Activated naive CD4-positive, alpha-beta T cell treated with anti-CD3 and anti-CD28 coated beads, Interleukin-2, amount 10 ng/mL, durations not matched to agents 7 days and 5 days (primary cell): ENCODE measurements at regions not wholly inside any gene's neighbourhood (a gene's known extent, or its start where the extent isn't known, plus 50 kb on each side); places are given as distances from the start of the nearest gene placed in this dataset.

Source experiments
- CTCF ChIA-PET: fragments of 350-600 bp; sonication (Branson Sonifier 250); formaldehyde crosslinking; loops from one replicate; lab custom pipeline; 2021; ENCODE audit warnings: antibody characterized with exemption; lab: Charles Lee
- DNase-seq: peaks from one replicate; pipeline ENCODE4 v3.0.0-alpha.2; 2020
- H3K27ac Mint-ChIP-seq: one replicate; pipeline ENCODE4 v1.8.0; 2021; ENCODE audit warnings: mild to moderate bottlenecking, moderate library complexity, mixed read lengths
- H3K27me3 Mint-ChIP-seq: one replicate; pipeline ENCODE4 v1.8.0; 2021; ENCODE audit warnings: mild to moderate bottlenecking, mixed read lengths
- H3K36me3 Mint-ChIP-seq: one replicate; pipeline ENCODE4 v1.8.0; 2021; ENCODE audit warnings: mixed read lengths
- H3K4me1 Mint-ChIP-seq: one replicate; pipeline ENCODE4 v1.8.0; 2021; ENCODE audit warnings: mixed read lengths
- H3K4me3 Mint-ChIP-seq: one replicate; pipeline ENCODE4 v1.8.0; 2021; ENCODE audit warnings: mild to moderate bottlenecking, moderate library complexity, mixed read lengths
- H3K9me3 Mint-ChIP-seq: one replicate; pipeline ENCODE4 v1.8.0; 2021; ENCODE audit warnings: mixed read lengths

GRCh38 chr2:3099860-3100234 lies 277.8 kb downstream of the EIPR1 start:
- CTCF ChIA-PET, result no interaction called here
- peaks cover 26% of the 10 kb centered on the region for H3K27me3 Mint-ChIP-seq
- H3K4me3 Mint-ChIP-seq, result no peak overlapping the region

DNA sequence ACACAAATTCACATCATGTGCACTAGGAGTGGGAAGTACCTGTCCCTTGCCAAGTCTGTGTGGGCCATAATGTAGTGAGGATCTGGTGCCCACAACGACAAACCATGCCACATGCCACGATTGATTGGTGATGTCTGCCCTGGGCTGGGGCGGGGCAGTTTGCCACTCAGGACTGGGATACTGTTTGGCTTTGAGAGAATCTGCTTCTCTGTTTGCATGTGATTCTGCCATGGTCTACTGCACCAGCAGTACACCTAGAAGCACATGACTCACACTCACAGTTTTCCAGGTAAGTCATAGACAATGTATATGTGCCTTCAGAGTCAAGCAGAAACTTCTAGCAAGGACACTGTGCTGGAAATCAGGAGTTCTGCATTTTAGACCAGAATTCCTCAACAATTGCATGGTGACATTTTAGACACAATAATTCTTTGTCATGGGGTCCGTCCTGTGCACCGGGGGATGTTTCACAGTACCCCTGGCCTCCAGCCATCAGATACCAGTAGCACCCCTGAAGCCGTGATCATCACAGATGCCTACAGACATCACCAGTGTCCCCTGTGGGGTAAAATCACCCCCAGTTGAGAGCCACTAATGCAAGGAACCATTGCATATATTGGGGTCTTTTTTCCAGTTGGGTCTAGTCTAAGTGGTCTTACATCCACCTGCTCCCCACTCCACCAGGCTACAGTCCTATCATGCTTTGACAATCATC lies 278.3 kb downstream of the EIPR1 start:
- Mint-ChIP-seq H3K27me3 (peaks cover 25% of the 10 kb centered on the region), H3K9me3 (no peaks in the 10 kb centered on the region), H3K27ac (no peak overlapping the region), H3K4me1 (no peaks in the 10 kb centered on the region), H3K4me3 (no peak overlapping the region), H3K36me3 (no peaks in the 10 kb centered on the region)
- DNase-seq, result no peak
- CTCF ChIA-PET, result no interaction called here

More at GRCh38 chr2:3099860-3100234, 277.8 kb downstream of the EIPR1 start:
- H3K4me1 Mint-ChIP-seq, result no peaks in the 10 kb centered on the region
- no peaks in the 10 kb centered on the region for H3K9me3 Mint-ChIP-seq
- DNase-seq, result no peak
- no peaks in the 10 kb centered on the region for H3K36me3 Mint-ChIP-seq
- no peak overlapping the region for H3K27ac Mint-ChIP-seq

- Mint-ChIP-seq H3K27ac (no peak overlapping the region), H3K36me3 (no peaks in the 10 kb centered on the region), H3K4me3 (no peak overlapping the region), H3K4me1 (no peaks in the 10 kb centered on the region), H3K9me3 (no peaks in the 10 kb centered on the region), H3K27me3 (peaks cover 21% of the 10 kb centered on the region)
- CTCF ChIA-PET, result no interaction called here
- DNase-seq, result no peak
Observed at GRCh38 chr2:3098231-3098630, 279.4 kb downstream of the EIPR1 start.

GRCh38 chr2:3097804-3098203 lies 279.8 kb downstream of the EIPR1 start:
- no peak overlapping the region for H3K27ac Mint-ChIP-seq
- H3K36me3 Mint-ChIP-seq, result no peaks in the 10 kb centered on the region
- no peak overlapping the region for H3K4me3 Mint-ChIP-seq
- H3K9me3 Mint-ChIP-seq, result no peaks in the 10 kb centered on the region
- H3K4me1 Mint-ChIP-seq, result no peaks in the 10 kb centered on the region
- CTCF ChIA-PET, result no interaction called here
- H3K27me3 Mint-ChIP-seq, result peaks cover 17% of the 10 kb centered on the region
- DNase-seq, result no peak

- H3K27me3 Mint-ChIP-seq, result peaks cover 7% of the 10 kb centered on the region
- H3K27ac Mint-ChIP-seq, result no peak overlapping the region
- no peak for DNase-seq
- H3K4me3 Mint-ChIP-seq, result no peak overlapping the region
- no peaks in the 10 kb centered on the region for H3K4me1 Mint-ChIP-seq
- no peaks in the 10 kb centered on the region for H3K9me3 Mint-ChIP-seq
- H3K36me3 Mint-ChIP-seq, result no peaks in the 10 kb centered on the region
- CTCF ChIA-PET, result no interaction called here
Observed at GRCh38 chr2:3094999-3095958, 282.3 kb downstream of the EIPR1 start.

- peaks cover 4% of the 10 kb centered on the region for H3K27me3 Mint-ChIP-seq
- CTCF ChIA-PET, result no interaction called here
- no peaks in the 10 kb centered on the region for H3K36me3 Mint-ChIP-seq
- no peaks in the 10 kb centered on the region for H3K4me1 Mint-ChIP-seq
- no peak for DNase-seq
- H3K9me3 Mint-ChIP-seq, result no peaks in the 10 kb centered on the region
- H3K4me3 Mint-ChIP-seq, result no peak overlapping the region
- no peak overlapping the region for H3K27ac Mint-ChIP-seq
Observed at GRCh38 chr2:3094318-3094717, 283.3 kb downstream of the EIPR1 start.

DNA sequence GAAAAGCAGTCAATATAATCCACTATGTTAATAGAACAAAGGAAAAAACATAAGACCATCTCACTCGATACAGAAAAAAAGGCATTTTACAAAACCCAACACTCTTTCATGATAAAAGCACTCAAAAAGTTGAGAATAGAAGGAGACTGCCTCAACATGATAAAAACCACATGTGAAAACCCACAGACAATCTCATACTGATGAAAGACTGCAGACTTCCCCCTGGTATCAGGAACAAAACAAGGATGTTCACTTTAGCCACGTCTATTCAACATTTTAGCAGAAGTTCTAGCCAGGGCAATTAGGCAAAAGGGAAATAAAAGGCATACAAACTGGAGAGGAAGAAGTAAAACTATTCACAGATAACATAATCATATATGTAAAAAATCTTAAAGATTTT lies 285.9 kb downstream of the EIPR1 start:
- H3K27me3 Mint-ChIP-seq, result peaks cover 7% of the 10 kb centered on the region
- no peak for DNase-seq
- no peaks in the 10 kb centered on the region for H3K4me1 Mint-ChIP-seq
- H3K4me3 Mint-ChIP-seq, result no peak overlapping the region
- H3K27ac Mint-ChIP-seq, result no peak overlapping the region
- H3K36me3 Mint-ChIP-seq, result no peaks in the 10 kb centered on the region
- CTCF ChIA-PET, result no interaction called here
- no peaks in the 10 kb centered on the region for H3K9me3 Mint-ChIP-seq

DNA sequence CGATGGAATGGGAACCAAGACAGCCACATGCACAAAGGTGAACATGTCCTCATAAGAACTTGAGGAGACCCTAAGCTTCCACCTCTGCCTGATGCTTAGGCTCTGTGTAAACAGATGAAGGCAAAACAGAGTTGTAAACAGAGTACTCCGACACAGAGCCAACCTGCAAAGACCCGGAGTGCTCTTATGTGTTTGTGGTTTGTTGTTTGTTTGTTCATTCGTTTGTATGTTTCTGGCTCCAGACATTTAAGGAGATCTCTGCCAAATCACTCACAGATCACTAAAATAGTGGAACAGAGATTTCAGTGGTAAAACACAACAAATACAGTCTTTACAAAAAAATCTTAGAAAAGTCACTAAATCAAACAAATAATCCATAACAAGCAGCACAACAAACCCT lies 294.9 kb downstream of the EIPR1 start:
- CTCF ChIA-PET, result no interaction called here

GRCh38 chr2:3079959-3080948 lies 297.4 kb downstream of the EIPR1 start:
- Mint-ChIP-seq H3K27ac (no peak overlapping the region), H3K4me3 (no peak overlapping the region), H3K4me1 (no peaks in the 10 kb centered on the region), H3K27me3 (no peaks in the 10 kb centered on the region), H3K36me3 (no peaks in the 10 kb centered on the region), H3K9me3 (no peaks in the 10 kb centered on the region)
- CTCF ChIA-PET, result no interaction called here
- no peak for DNase-seq

More for the DNA sequence above, 294.9 kb downstream of the EIPR1 start:
- no peak overlapping the region for H3K4me3 Mint-ChIP-seq
- no peaks in the 10 kb centered on the region for H3K27me3 Mint-ChIP-seq
- H3K4me1 Mint-ChIP-seq, result no peaks in the 10 kb centered on the region
- no peaks in the 10 kb centered on the region for H3K9me3 Mint-ChIP-seq
- DNase-seq, result no peak
- H3K36me3 Mint-ChIP-seq, result no peaks in the 10 kb centered on the region
- H3K27ac Mint-ChIP-seq, result no peak overlapping the region

DNA sequence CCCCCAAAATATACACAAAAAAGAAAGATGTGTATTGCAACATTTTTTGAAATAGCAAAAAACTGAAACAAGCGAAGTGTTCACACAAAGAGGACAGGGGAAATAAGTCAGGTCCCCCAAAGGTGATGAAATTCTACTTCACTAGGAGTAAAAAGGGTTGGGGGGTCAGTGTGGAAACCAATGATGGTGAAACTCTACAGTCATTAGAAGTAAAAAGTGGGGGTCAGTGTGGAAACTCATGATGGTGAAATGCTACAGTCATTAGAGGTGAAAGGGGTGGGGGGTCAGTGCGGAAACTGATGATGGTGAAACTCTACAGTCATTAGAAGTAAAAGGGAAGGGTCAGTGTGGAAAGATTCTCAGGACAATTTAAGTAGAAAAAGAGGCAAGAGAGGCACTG lies 298.2 kb downstream of the EIPR1 start:
- CTCF ChIA-PET, result no interaction called here
- Mint-ChIP-seq H3K27ac (no peak overlapping the region), H3K4me3 (no peak overlapping the region), H3K36me3 (no peaks in the 10 kb centered on the region), H3K4me1 (no peaks in the 10 kb centered on the region), H3K9me3 (no peaks in the 10 kb centered on the region), H3K27me3 (no peaks in the 10 kb centered on the region)
- DNase-seq, result no peak

GRCh38 chr2:3078684-3079083 lies 298.9 kb downstream of the EIPR1 start:
- Mint-ChIP-seq H3K4me1 (no peaks in the 10 kb centered on the region), H3K36me3 (no peaks in the 10 kb centered on the region), H3K27me3 (no peaks in the 10 kb centered on the region), H3K9me3 (no peaks in the 10 kb centered on the region), H3K4me3 (no peak overlapping the region), H3K27ac (no peak overlapping the region)
- CTCF ChIA-PET, result no interaction called here
- no peak for DNase-seq

- Mint-ChIP-seq H3K27ac (no peak overlapping the region), H3K27me3 (no peaks in the 10 kb centered on the region), H3K4me1 (no peaks in the 10 kb centered on the region), H3K4me3 (no peak overlapping the region), H3K36me3 (no peaks in the 10 kb centered on the region), H3K9me3 (no peaks in the 10 kb centered on the region)
- CTCF ChIA-PET, result interaction anchor here (0.6 kb wide), 1 partner anchor 167 kb away, joined by 3 read pairs; no protein-coding TSS in a partner anchor
- DNase-seq, result no peak
Observed at GRCh38 chr2:3076848-3077642, 300.6 kb downstream of the EIPR1 start.

DNA sequence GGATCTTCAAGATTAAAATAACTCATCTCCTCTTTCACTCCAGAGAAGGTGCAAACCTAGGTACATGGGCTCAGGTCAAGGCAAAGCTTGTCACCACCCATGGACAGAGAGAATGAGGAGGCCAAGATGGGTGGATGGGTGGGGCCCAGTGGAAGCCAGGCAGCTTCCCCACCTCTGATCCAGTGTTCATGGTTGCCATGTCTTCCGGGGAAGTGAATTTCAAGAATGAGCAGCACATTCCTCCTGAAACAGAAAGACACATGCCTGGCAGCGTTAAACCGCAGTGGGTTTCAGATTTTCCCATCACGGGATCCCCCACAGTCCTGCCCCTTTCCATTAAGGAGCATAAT lies 301.7 kb downstream of the EIPR1 start:
- Mint-ChIP-seq H3K9me3 (no peaks in the 10 kb centered on the region), H3K4me1 (no peaks in the 10 kb centered on the region), H3K27me3 (no peaks in the 10 kb centered on the region), H3K4me3 (no peak overlapping the region), H3K36me3 (no peaks in the 10 kb centered on the region), H3K27ac (no peak overlapping the region)
- DNase-seq, result no peak
- CTCF ChIA-PET, result no interaction called here
